Erythroblast (primary cell): ENCODE measurements at regions not wholly inside any gene's neighbourhood (a gene's known extent, or its start where the extent isn't known, plus 50 kb on each side); places are given as distances from the start of the nearest gene placed in this dataset.
A peak's percentile ranks its signal among the peaks of the same experiment; 100 is the strongest.

Experiments
- GATA1 ChIP-seq: IDR thresholded peaks from 2 replicates; pipeline ENCODE4 v1.6.1; 2011; ENCODE audit warnings: low read depth, mild to moderate bottlenecking, control low read depth, low read length, moderate library complexity
- POLR2A ChIP-seq: IDR thresholded peaks from 2 replicates; pipeline ENCODE4 v1.6.1; 2011; ENCODE audit warnings: mild to moderate bottlenecking, low read length

GRCh38 chr6:3571250-3571681 is 114.4 kb upstream of the SLC22A23 start:
- TF ChIP-seq POLR2A, result peak; percentile 37
- no peak for TF ChIP-seq GATA1
